H1 (cell line): ENCODE measurements at regions not wholly inside any gene's neighbourhood (a gene's known extent, or its start where the extent isn't known, plus 50 kb on each side); places are given as distances from the start of the nearest gene placed in this dataset.

Source experiments
- POU5F1 ChIP-seq: IDR thresholded peaks from 2 replicates; pipeline ENCODE4 v1.6.1; 2011; ENCODE audit warnings: low read depth, mild to moderate bottlenecking, low read length, moderate library complexity
- YY1 ChIP-seq: IDR thresholded peaks from 2 replicates; pipeline ENCODE4 v1.6.1; 2011; ENCODE audit warnings: low read depth, mild to moderate bottlenecking, low read length

- no peak for TF ChIP-seq POU5F1
- TF ChIP-seq YY1: no peak
These were observed 289.7 kb downstream of the BAMBI start (continued) for GRCh38 chr10:28967031-28967430.
